NT2/D1 (cell line): ENCODE measurements at regions not wholly inside any gene's neighbourhood (a gene's known extent, or its start where the extent isn't known, plus 50 kb on each side); places are given as distances from the start of the nearest gene placed in this dataset.

Source experiments
- YY1 ChIP-seq: IDR thresholded peaks from 2 replicates; pipeline ENCODE4 v1.6.1; 2011; ENCODE audit not compliant: insufficient read length, insufficient read depth
- ZNF274 ChIP-seq: IDR thresholded peaks from 2 replicates; pipeline ENCODE4 v1.6.1; 2011; ENCODE audit warnings: mild to moderate bottlenecking, low read depth, low read length

- TF ChIP-seq YY1 (no peak), ZNF274 (no peak)
Measured at GRCh38 chr12:47383942-47384341, 304.2 kb upstream of the AMIGO2 start.
